H1 (cell line): ENCODE measurements at regions not wholly inside any gene's neighbourhood (a gene's known extent, or its start where the extent isn't known, plus 50 kb on each side); places are given as distances from the start of the nearest gene placed in this dataset.

Experiments used
- CTCF ChIA-PET: fragments of 300-600 bp; sonication (Branson Sonifier 250); formaldehyde crosslinking; loops from one replicate; lab custom pipeline; 2021; ENCODE audit not compliant: partially characterized antibody; lab: Charles Lee
- POLR2A ChIA-PET: fragments of 300-600 bp; sonication (Branson Sonifier 250); formaldehyde crosslinking; loops from one replicate; lab custom pipeline; 2021; ENCODE audit warnings: inconsistent platforms; ENCODE audit not compliant: partially characterized antibody; lab: Charles Lee
- DNase-seq, 2 experiments: peaks; one replicate each; pipeline versions ENCODE4 v3.0.0 to v3.0.0-alpha.2; 2010 to 2022; ENCODE audit warnings: low spot score in 2 of 2, low read depth in 1 of 2, mixed read lengths in 1 of 2
- FAIRE-seq: peaks from 2 replicates; lab custom pipeline; 2011; peaks lifted over from hg19 to GRCh38; lab: Jason Lieb, UNC
- H2AFZ ChIP-seq: 2 replicates; pipeline ENCODE4 v1.8.1; 2012; ENCODE audit warnings: low read length, inconsistent platforms
- H2AK5ac ChIP-seq: 2 replicates; pipeline ENCODE4 v1.6.1; 2013; ENCODE audit warnings: low read depth, low read length
- H2BK120ac ChIP-seq: replicated peaks from 2 replicates; pipeline ENCODE3; 2013; ENCODE audit warnings: low read depth, low read length, inconsistent platforms
- H2BK12ac ChIP-seq: 2 replicates; pipeline ENCODE4 v1.6.1; 2013; ENCODE audit warnings: low read depth, low read length
- H2BK15ac ChIP-seq: 2 replicates; pipeline ENCODE4 v1.6.1; 2013; ENCODE audit warnings: low read length
- H2BK20ac ChIP-seq: 2 replicates; pipeline ENCODE4 v1.6.1; 2013; ENCODE audit warnings: low read length
- H2BK5ac ChIP-seq: 2 replicates; pipeline ENCODE4 v1.6.1; 2013; ENCODE audit warnings: low read depth, low read length
- H3K14ac ChIP-seq: 2 replicates; pipeline ENCODE4 v1.6.1; 2013; ENCODE audit warnings: inconsistent platforms; ENCODE audit not compliant: insufficient read length
- H3K18ac ChIP-seq: 2 replicates; pipeline ENCODE4 v1.6.1; 2013; ENCODE audit warnings: low read length; ENCODE audit errors: extremely low read depth
- H3K23ac ChIP-seq: 2 replicates; pipeline ENCODE4 v1.6.1; 2013; ENCODE audit warnings: inconsistent platforms; ENCODE audit not compliant: insufficient read length
- H3K23me2 ChIP-seq: 2 replicates; pipeline ENCODE4 v1.6.1; 2013; ENCODE audit warnings: low read depth, low read length
- H3K27ac ChIP-seq: 2 replicates; pipeline ENCODE4 v1.6.1; 2011; ENCODE audit warnings: low read depth, low read length, inconsistent platforms
- H3K27me3 ChIP-seq, 4 experiments: replicated peaks in 1 of 4; 1 replicate in 1 of 4; 2 replicates in 3 of 4; pipeline versions ENCODE4 v1.6.1 to v1.8.1; 2011 to 2013; ENCODE audit warnings: low read length in 3 of 4, mild to moderate bottlenecking in 3 of 4, inconsistent platforms in 2 of 4, mixed read lengths in 2 of 4, moderate library complexity in 1 of 4; ENCODE audit not compliant: control insufficient read depth in 3 of 4, insufficient read depth in 3 of 4; ENCODE audit errors: extremely low read depth in 1 of 4
- H3K36me3 ChIP-seq, 4 experiments: 2 replicates each; pipeline versions ENCODE4 v1.6.1 to v1.8.1; 2011 to 2013; ENCODE audit warnings: mild to moderate bottlenecking in 4 of 4, low read length in 3 of 4, moderate library complexity in 2 of 4, control low read depth in 1 of 4, inconsistent platforms in 1 of 4; ENCODE audit not compliant: insufficient read depth in 4 of 4, control insufficient read depth in 2 of 4
- H3K4ac ChIP-seq: replicated peaks from 2 replicates; pipeline ENCODE3; 2013; ENCODE audit warnings: low read length, low read depth, mixed read lengths, inconsistent platforms; ENCODE audit not compliant: insufficient read length
- H3K4me1 ChIP-seq, 4 experiments: replicated peaks in 1 of 4; 1 replicate in 1 of 4; 2 replicates in 3 of 4; pipeline versions ENCODE4 v1.6.1 to v1.8.1; 2011 to 2013; ENCODE audit warnings: low read length in 3 of 4, inconsistent platforms in 2 of 4, mixed read lengths in 1 of 4; ENCODE audit not compliant: insufficient read depth in 4 of 4, control insufficient read depth in 3 of 4
- H3K4me2 ChIP-seq, 2 experiments: 2 replicates each; pipeline versions ENCODE4 v1.6.1 to v1.8.1; 2011 to 2013; ENCODE audit warnings: low read depth in 2 of 2, low read length in 2 of 2, control low read depth in 1 of 2, inconsistent platforms in 1 of 2, mild to moderate bottlenecking in 1 of 2; ENCODE audit not compliant: insufficient read depth in 1 of 2
- H3K4me3 ChIP-seq, 4 experiments: fragments of 200-600, 300-600 bp in 1 of 4; sonication (generic), shearing (Covaris generic), sonication (Bioruptor Twin) in 1 of 4; 2 replicates each; pipeline versions ENCODE4 v1.5.1 to v1.8.1; 2011 to 2016; ENCODE audit warnings: low read length in 4 of 4, low read depth in 3 of 4, control low read depth in 2 of 4, inconsistent platforms in 2 of 4, mild to moderate bottlenecking in 2 of 4, mixed read lengths in 1 of 4, moderate library complexity in 1 of 4; ENCODE audit not compliant: insufficient read depth in 2 of 4; ENCODE audit errors: extremely low read depth in 1 of 4
- H3K56ac ChIP-seq: replicated peaks from 2 replicates; pipeline ENCODE3; 2013; ENCODE audit warnings: low read depth, mild to moderate bottlenecking, mixed read lengths, low read length, inconsistent platforms; ENCODE audit not compliant: insufficient read length
- H3K79me1 ChIP-seq: 2 replicates; pipeline ENCODE4 v1.6.1; 2013; ENCODE audit warnings: low read depth, low read length, control low read depth
- H3K79me2 ChIP-seq, 2 experiments: 2 replicates each; pipeline versions ENCODE4 v1.6.1 to v1.8.1; 2012 to 2013; ENCODE audit warnings: low read length in 2 of 2, mild to moderate bottlenecking in 2 of 2, inconsistent platforms in 1 of 2; ENCODE audit not compliant: insufficient read depth in 2 of 2, control insufficient read depth in 1 of 2
- H3K9ac ChIP-seq, 4 experiments: replicated peaks in 1 of 4; 1 replicate in 1 of 4; 2 replicates in 3 of 4; pipeline versions ENCODE4 v1.6.1 to v1.8.1; 2011 to 2013; ENCODE audit warnings: low read depth in 3 of 4, low read length in 3 of 4, control low read depth in 2 of 4, mild to moderate bottlenecking in 2 of 4, moderate library complexity in 2 of 4, inconsistent platforms in 1 of 4; ENCODE audit errors: extremely low read depth in 1 of 4
- H3K9me3 ChIP-seq, 2 experiments: 2 replicates each; pipeline versions ENCODE4 v1.6.1 to v1.8.1; 2012 to 2013; ENCODE audit warnings: mild to moderate bottlenecking in 2 of 2, moderate library complexity in 2 of 2, control low read depth in 1 of 2, inconsistent platforms in 1 of 2, low read depth in 1 of 2, low read length in 1 of 2, mixed read lengths in 1 of 2; ENCODE audit not compliant: insufficient read depth in 2 of 2
- H4K20me1 ChIP-seq, 2 experiments: replicated peaks in 1 of 2; 2 replicates each; pipeline versions ENCODE3 to v1.8.1; 2011 to 2013; ENCODE audit warnings: inconsistent platforms in 2 of 2, low read length in 2 of 2, mild to moderate bottlenecking in 1 of 2; ENCODE audit not compliant: insufficient read depth in 2 of 2, control insufficient read depth in 1 of 2
- H4K5ac ChIP-seq: 2 replicates; pipeline ENCODE4 v1.6.1; 2013; ENCODE audit warnings: low read length, low read depth, mixed read lengths, inconsistent platforms; ENCODE audit not compliant: insufficient read length
- H4K8ac ChIP-seq: 2 replicates; pipeline ENCODE4 v1.8.0; 2013; ENCODE audit warnings: mild to moderate bottlenecking, moderate library complexity, low read length, inconsistent platforms; ENCODE audit not compliant: insufficient read depth; ENCODE audit errors: extremely low read depth
- H4K91ac ChIP-seq: replicated peaks from 2 replicates; pipeline ENCODE3; 2013; ENCODE audit warnings: low read length, mixed read lengths, inconsistent platforms; ENCODE audit not compliant: insufficient read length
- ASH2L ChIP-seq: fragments of 200-600, 300-600 bp; sonication (generic); IDR thresholded peaks from one replicate; pipeline ENCODE4 v1.7.1; 2017; ENCODE audit warnings: low read length
- BRCA1 ChIP-seq: IDR thresholded peaks from 2 replicates; pipeline ENCODE4 v1.6.1; 2012; ENCODE audit warnings: low read depth, low read length, improper control_type of control experiment
- HDAC6 ChIP-seq: IDR thresholded peaks from one replicate; pipeline ENCODE4 v1.7.1; 2012; ENCODE audit warnings: low read depth, mild to moderate bottlenecking, inconsistent platforms, low read length, moderate library complexity
- NANOG ChIP-seq: IDR thresholded peaks from 2 replicates; pipeline ENCODE4 v1.6.1; 2011; ENCODE audit warnings: low read length, low read depth, mild to moderate bottlenecking, inconsistent platforms; ENCODE audit not compliant: insufficient read depth, poor library complexity, severe bottlenecking
- PHF8 ChIP-seq: fragments of 200-600 bp; sonication (generic); conservative IDR thresholded peaks from 2 replicates; pipeline ENCODE4 v1.7.1; 2012; ENCODE audit warnings: low read depth, mild to moderate bottlenecking, inconsistent platforms, low read length, moderate library complexity
- POU5F1 ChIP-seq: IDR thresholded peaks from 2 replicates; pipeline ENCODE4 v1.6.1; 2011; ENCODE audit warnings: low read depth, mild to moderate bottlenecking, low read length, moderate library complexity
- RBBP5 ChIP-seq: IDR thresholded peaks from 2 replicates; pipeline ENCODE4 v1.7.1; 2012; ENCODE audit warnings: low read depth, mild to moderate bottlenecking, inconsistent platforms, low read length, moderate library complexity, borderline replicate concordance
- WGBS, 2 experiments: shearing (Covaris generic) in 1 of 2; methylation state at CpG; one replicate each; pipeline versions ENCODE4 v1.1.6 to v1.1.7; 2013 to 2015; ENCODE audit warnings: low lambda C conversion rate in 2 of 2, mixed read lengths in 2 of 2, inconsistent platforms in 1 of 2, low coverage in 1 of 2, missing lambda C conversion rate in 1 of 2; ENCODE audit not compliant: insufficient replicate concordance in 2 of 2, insufficient coverage in 1 of 2, insufficient read length in 1 of 2; ENCODE audit errors: extremely low coverage in 1 of 2, missing lambda C conversion rate in 1 of 2; 5-methylcytosine and 5-hydroxymethylcytosine counted together

DNA sequence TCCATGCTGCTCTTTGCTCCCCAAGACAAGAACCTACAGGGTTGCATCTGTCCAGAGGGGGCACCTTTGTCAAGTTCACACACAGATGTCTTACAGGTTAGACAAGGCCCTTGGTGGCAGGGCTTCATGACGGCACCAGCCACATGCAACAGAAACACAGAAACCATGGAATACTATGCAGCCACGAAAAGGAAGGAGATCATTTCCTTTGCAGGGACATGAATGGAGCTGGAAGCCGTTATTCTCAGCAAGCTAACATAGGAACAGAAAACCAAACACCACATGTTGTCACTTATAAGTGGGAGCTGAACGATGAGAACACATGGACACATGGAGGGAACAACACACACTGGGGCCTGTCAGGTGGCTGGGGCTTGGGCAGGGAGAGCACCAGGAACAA is 85.1 kb upstream of the NDP start:
- H3K23me2 ChIP-seq: no peaks in the 10 kb centered on the region
- no peak overlapping the region for H3K14ac ChIP-seq
- no peaks in the 10 kb centered on the region for H3K36me3 ChIP-seq
- no peak overlapping the region for H4K5ac ChIP-seq
- H2BK5ac ChIP-seq: no peak overlapping the region
- no peak overlapping the region for H3K4me2 ChIP-seq
- H4K91ac ChIP-seq: no peak overlapping the region
- H3K18ac ChIP-seq: no peak overlapping the region
- no peak overlapping the region for H2BK15ac ChIP-seq
- no peaks in the 10 kb centered on the region for H3K4me1 ChIP-seq
- TF ChIP-seq ASH2L (no peak), HDAC6 (no peak), POU5F1 (no peak), RBBP5 (no peak), NANOG (no peak), BRCA1 (no peak), PHF8 (no peak)
- no peak overlapping the region for H2AK5ac ChIP-seq
- H2BK20ac ChIP-seq: no peak overlapping the region
- no peak overlapping the region for H2AFZ ChIP-seq
- DNase-seq (no peak), FAIRE-seq (no peak)
- no peak overlapping the region for H3K9ac ChIP-seq
- CTCF ChIA-PET: interaction anchor here (0.8 kb wide), 1 partner anchor 19 kb away, joined by 3 read pairs; no protein-coding TSS in a partner anchor
- H3K4me3 ChIP-seq: no peak overlapping the region
- H3K79me2 ChIP-seq: no peaks in the 10 kb centered on the region
- H3K56ac ChIP-seq: no peak overlapping the region
- H3K4ac ChIP-seq: no peak overlapping the region
- H4K20me1 ChIP-seq: no peaks in the 10 kb centered on the region
- H3K9me3 ChIP-seq: no peaks in the 10 kb centered on the region
- no peak overlapping the region for H3K23ac ChIP-seq
- H2BK12ac ChIP-seq: no peak overlapping the region
- H3K27me3 ChIP-seq: no peaks in the 10 kb centered on the region
- no peak overlapping the region for H4K8ac ChIP-seq
- WGBS, 2 experiments: 94% methylated on average over 4 of the region's 4 CpGs; no CpG with 5 or more reads in 1 of the 2 experiments
- no peaks in the 10 kb centered on the region for H3K79me1 ChIP-seq
- POLR2A ChIA-PET: no interaction called here
- H3K27ac ChIP-seq: no peak overlapping the region
- no peak overlapping the region for H2BK120ac ChIP-seq
